ENCODE measurements at regions not wholly inside any gene's neighbourhood (a gene's known extent, or its start where the extent isn't known, plus 50 kb on each side); places are given as distances from the start of the nearest gene placed in this dataset.

GRCh38 chr2:161041356-161041755, 118.9 kb upstream of the TANK start:
- no peak overlapping the region for H3K27ac ChIP-seq (ENCODE audit: low read depth in 2 of 2, low read length in 1 of 2)

More at GRCh38 chr2:161041356-161041755, 118.9 kb upstream of the TANK start:
- ChIA-PET POLR2A (no interaction called here), CTCF (interaction anchor here (1.0 kb wide), 2 partner anchors 9 to 23 kb away, joined by 3 read pairs; no protein-coding TSS in a partner anchor)
- Histone ChIP-seq H3F3A (replicated peaks; ENCODE audit: insufficient read depth) (no peaks in the 10 kb centered on the region), H3K4me1 (ENCODE audit: control insufficient read depth in 1 of 2, insufficient read depth in 2 of 2, low read depth in 1 of 2, low read length in 1 of 2) (no peaks in the 10 kb centered on the region), H3K79me2 (ENCODE audit: insufficient read depth) (no peaks in the 10 kb centered on the region), H2AFZ (ENCODE audit: low read depth) (no peak overlapping the region), H3K4me3 (ENCODE audit: low read depth in 2 of 2, low read length in 1 of 2) (no peak overlapping the region), H3K4me2 (no peak overlapping the region), H3K36me3 (replicated peaks in 1 of 2; ENCODE audit: control insufficient read depth in 1 of 2, insufficient read depth in 2 of 2, low read length in 1 of 2) (no peaks in the 10 kb centered on the region), H3K27me3 (ENCODE audit: insufficient read depth) (no peaks in the 10 kb centered on the region; the same call in 1 of the 2 replicates), H3K9ac (no peak overlapping the region), H4K20me1 (ENCODE audit: insufficient read depth) (no peaks in the 10 kb centered on the region), H3K9me3 (no peaks in the 10 kb centered on the region), H3K9me2 (no peaks in the 10 kb centered on the region)
- TF ChIP-seq FOSL2 (IDR thresholded peaks at IDR 0.05; ENCODE audit: borderline replicate concordance, low read depth) (no peak), TAF1 (IDR thresholded peaks at IDR 0.05; ENCODE audit: borderline replicate concordance, low read depth, low read length) (no peak), RAD21 (IDR thresholded peaks at IDR 0.05; ENCODE audit: low read length) (no peak), FOXM1 (IDR thresholded peaks at IDR 0.05; ENCODE audit: low read depth) (no peak), EZH2phosphoT487 (IDR thresholded peaks at IDR 0.05; ENCODE audit: borderline replicate concordance, low read depth) (no peak), YY1 (IDR thresholded peaks at IDR 0.05; ENCODE audit: low read depth) (no peak), RCOR1 (IDR thresholded peaks at IDR 0.05; ENCODE audit: low read length) (no peak), EP300 (IDR thresholded peaks at IDR 0.05; ENCODE audit: borderline replicate concordance in 1 of 2, low read depth in 1 of 2, low read length in 1 of 2) (no peak), REST (IDR thresholded peaks at IDR 0.05; ENCODE audit: low read depth, low read length) (no peak), JUND (IDR thresholded peaks at IDR 0.05) (no peak), USF2 (IDR thresholded peaks at IDR 0.05; ENCODE audit: borderline replicate concordance, low read depth, low read length) (no peak), CHD2 (IDR thresholded peaks at IDR 0.05; ENCODE audit: low read length, partially characterized antibody) (no peak), GATA2 (CRISPR knock-in tag; IDR thresholded peaks at IDR 0.05) (no peak), PBX3 (IDR thresholded peaks at IDR 0.05) (no peak), RFX5 (IDR thresholded peaks at IDR 0.05; ENCODE audit: low read length) (no peak), FOXJ3 (CRISPR knock-in tag; IDR thresholded peaks at IDR 0.05) (no peak), MAX (IDR thresholded peaks at IDR 0.05; ENCODE audit: low read depth) (no peak)
- no peak for DNase-seq
- 51% methylated on average over 2 of the region's 2 CpGs for WGBS (ENCODE audit: low lambda C conversion rate)

Data from SK-N-SH (cell line).